ENCODE measurements at regions not wholly inside any gene's neighbourhood (a gene's known extent, or its start where the extent isn't known, plus 50 kb on each side); places are given as distances from the start of the nearest gene placed in this dataset.
"Not testable (repeated sequence)": the region's sequence is repeated elsewhere in the genome, so short reads cannot be mapped to it uniquely, and the experiment has no call there.

GRCh38 chr2:22156661-22157060, 1032.9 kb downstream of the TDRD15 start:
- TF ChIP-seq BHLHE40 (IDR thresholded peaks at IDR 0.05; ENCODE audit: borderline replicate concordance); FOXM1 (IDR thresholded peaks at IDR 0.05; ENCODE audit: borderline replicate concordance); SUZ12 (IDR thresholded peaks at IDR 0.05); ARNT (IDR thresholded peaks at IDR 0.05); SP1 (IDR thresholded peaks at IDR 0.05); ZNF384 (IDR thresholded peaks at IDR 0.05); HDGF (IDR thresholded peaks at IDR 0.05; ENCODE audit: borderline replicate concordance); ELF4 (IDR thresholded peaks at IDR 0.05); FOXA1 (IDR thresholded peaks at IDR 0.05): not testable (repeated sequence)
